ENCODE measurements at regions not wholly inside any gene's neighbourhood (a gene's known extent, or its start where the extent isn't known, plus 50 kb on each side); places are given as distances from the start of the nearest gene placed in this dataset.

DNA sequence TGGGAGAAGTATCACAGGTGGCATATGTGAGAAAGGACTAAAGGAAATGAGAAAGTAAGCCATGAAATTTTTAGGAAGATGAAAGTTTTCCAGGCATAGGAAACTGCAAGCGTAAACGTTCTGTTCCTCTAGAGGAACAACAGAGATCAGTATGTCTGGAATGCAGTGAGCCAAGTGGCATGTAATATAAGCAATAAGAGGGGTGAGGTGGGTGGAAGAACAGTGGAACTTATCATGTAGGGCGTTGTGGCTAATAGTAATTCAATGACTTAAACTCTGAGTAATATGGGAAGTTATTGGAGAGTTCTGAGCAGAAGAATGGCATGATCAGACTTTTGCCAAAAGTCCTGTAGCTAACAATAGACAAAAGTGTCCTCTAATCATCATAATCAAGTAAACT is 902.9 kb downstream of the EPHA3 start:
- no TSS peak for BruUV-seq (replicated peaks)
- Histone ChIP-seq H3K9me3 (replicated peaks; ENCODE audit: control insufficient read depth, insufficient read depth, low read depth, low read length) (no peaks in the 10 kb centered on the region), H3K4me3 (no peak overlapping the region), H3K4me1 (replicated peaks in 1 of 2; ENCODE audit: control insufficient read depth in 2 of 2, insufficient read depth in 2 of 2, low read length in 2 of 2) (no peaks in the 10 kb centered on the region), H4K20me1 (replicated peaks; ENCODE audit: control insufficient read depth, insufficient read depth, low read length) (no peaks in the 10 kb centered on the region), H3K27me3 (ENCODE audit: control insufficient read depth in 2 of 2, insufficient read depth in 2 of 2, low read length in 2 of 2) (no peaks in the 10 kb centered on the region), H2AFZ (ENCODE audit: low read depth, low read length) (no peak overlapping the region), H3K79me2 (ENCODE audit: control insufficient read depth, insufficient read depth, low read length) (no peaks in the 10 kb centered on the region), H3K9ac (ENCODE audit: insufficient read depth in 1 of 2, low read depth in 2 of 2, low read length in 2 of 2) (no peak overlapping the region), H3K9me1 (ENCODE audit: control insufficient read depth, insufficient read depth, low read length) (no peaks in the 10 kb centered on the region), H3K4me2 (ENCODE audit: insufficient read depth, low read length) (no peak overlapping the region), H3K36me3 (ENCODE audit: control insufficient read depth, insufficient read depth, low read length) (no peaks in the 10 kb centered on the region), H3K27ac (ENCODE audit: extremely low read depth, low read depth, low read length) (no peak overlapping the region)
- WGBS (ENCODE audit: insufficient coverage, low coverage, missing lambda C conversion rate): 0% methylated on average over 3 of the region's 3 CpGs
- DNase-seq (ENCODE audit: extremely low read depth in 1 of 4, low spot score in 3 of 4) (no peak), ATAC-seq (no peak), FAIRE-seq (no peak)
- intact Hi-C loops (cut with micrococcal nuclease): no loop called here
- TF ChIP-seq, protein P1, sequence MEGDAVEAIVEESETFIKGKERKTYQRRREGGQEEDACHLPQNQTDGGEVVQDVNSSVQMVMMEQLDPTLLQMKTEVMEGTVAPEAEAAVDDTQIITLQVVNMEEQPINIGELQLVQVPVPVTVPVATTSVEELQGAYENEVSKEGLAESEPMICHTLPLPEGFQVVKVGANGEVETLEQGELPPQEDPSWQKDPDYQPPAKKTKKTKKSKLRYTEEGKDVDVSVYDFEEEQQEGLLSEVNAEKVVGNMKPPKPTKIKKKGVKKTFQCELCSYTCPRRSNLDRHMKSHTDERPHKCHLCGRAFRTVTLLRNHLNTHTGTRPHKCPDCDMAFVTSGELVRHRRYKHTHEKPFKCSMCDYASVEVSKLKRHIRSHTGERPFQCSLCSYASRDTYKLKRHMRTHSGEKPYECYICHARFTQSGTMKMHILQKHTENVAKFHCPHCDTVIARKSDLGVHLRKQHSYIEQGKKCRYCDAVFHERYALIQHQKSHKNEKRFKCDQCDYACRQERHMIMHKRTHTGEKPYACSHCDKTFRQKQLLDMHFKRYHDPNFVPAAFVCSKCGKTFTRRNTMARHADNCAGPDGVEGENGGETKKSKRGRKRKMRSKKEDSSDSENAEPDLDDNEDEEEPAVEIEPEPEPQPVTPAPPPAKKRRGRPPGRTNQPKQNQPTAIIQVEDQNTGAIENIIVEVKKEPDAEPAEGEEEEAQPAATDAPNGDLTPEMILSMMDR (IDR thresholded peaks at IDR 0.05 in 2 of 3, conservative IDR thresholded peaks at IDR 0.05 in 1 of 3; ENCODE audit: insufficient read depth in 2 of 3, low read depth in 1 of 3, low read length in 3 of 3): no peak
- no peak for TF ChIP-seq ZNF561 (CRISPR knock-in tag; conservative IDR thresholded peaks at IDR 0.05)
- TF ChIP-seq GABPA (tag; conservative IDR thresholded peaks at IDR 0.05; ENCODE audit: low read depth): no peak
- no peak for TF ChIP-seq SRF (CRISPR knock-in tag; IDR thresholded peaks at IDR 0.05)
- no peak for TF ChIP-seq KLF13 (tag; IDR thresholded peaks at IDR 0.05; ENCODE audit: borderline replicate concordance, low read depth)
- no peak for TF ChIP-seq NFATC3 (IDR thresholded peaks at IDR 0.05)
- no peak for TF ChIP-seq EP400 (IDR thresholded peaks at IDR 0.05)
- no peak for TF ChIP-seq ZNF165 (CRISPR knock-in tag; IDR thresholded peaks at IDR 0.05; ENCODE audit: borderline replicate concordance)
- TF ChIP-seq PHB2 (IDR thresholded peaks at IDR 0.05; ENCODE audit: low read depth): no peak
- CTCF ChIA-PET (ENCODE audit: low intra/inter-chr PET ratio): no interaction called here
- in situ Hi-C loops (cut with MboI): no loop called here
- POLR2A ChIA-PET: no interaction called here
